Astrocyte of the hippocampus (primary cell): ENCODE measurements at regions not wholly inside any gene's neighbourhood (a gene's known extent, or its start where the extent isn't known, plus 50 kb on each side); places are given as distances from the start of the nearest gene placed in this dataset.
"Not testable (repeated sequence)": the region's sequence is repeated elsewhere in the genome, so short reads cannot be mapped to it uniquely, and the experiment has no call there.

Experiments used
- DNase-seq: peaks from one replicate; pipeline ENCODE4 v3.0.0; 2011; ENCODE audit warnings: low read depth, low spot score

DNA sequence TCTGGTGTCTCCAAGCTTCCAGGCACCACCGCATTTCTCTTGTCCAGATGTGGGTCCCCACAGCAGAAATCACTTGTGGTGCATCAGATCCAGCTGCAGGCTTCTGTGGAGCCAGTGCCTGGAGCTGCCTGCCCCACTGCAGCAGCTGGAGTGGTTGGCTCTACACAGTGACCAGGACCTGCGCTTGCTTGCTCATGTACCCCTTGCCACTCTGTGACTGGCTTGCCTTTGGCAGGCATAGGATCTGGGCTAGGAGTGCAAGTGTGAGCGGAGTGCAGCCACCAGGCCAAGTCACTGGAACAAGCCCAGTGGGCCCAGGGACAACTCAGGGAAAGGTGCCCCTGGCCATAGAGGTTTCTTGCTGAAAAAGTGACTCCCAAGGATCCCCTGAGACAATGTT is 1400.0 kb upstream of the ALCAM start:
- no peak for DNase-seq

DNA sequence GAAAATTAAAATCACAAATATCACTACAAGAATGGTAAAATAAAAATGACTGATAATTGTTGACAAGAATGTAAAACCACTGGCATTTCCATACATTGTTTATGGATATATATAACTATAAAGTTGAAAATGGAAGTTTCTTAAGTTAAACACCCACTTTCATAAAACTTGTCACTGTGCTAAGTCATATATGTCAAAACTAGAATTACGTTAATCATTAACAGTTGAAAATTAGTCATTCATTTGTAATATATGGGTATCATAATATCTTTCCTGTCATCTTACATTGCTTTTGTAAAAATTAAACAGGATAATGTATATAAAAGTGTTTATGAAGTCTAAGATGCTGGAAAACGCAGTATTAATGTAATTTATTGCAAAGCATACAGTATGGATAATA is 1398.6 kb upstream of the ALCAM start:
- DNase-seq: no peak

DNA sequence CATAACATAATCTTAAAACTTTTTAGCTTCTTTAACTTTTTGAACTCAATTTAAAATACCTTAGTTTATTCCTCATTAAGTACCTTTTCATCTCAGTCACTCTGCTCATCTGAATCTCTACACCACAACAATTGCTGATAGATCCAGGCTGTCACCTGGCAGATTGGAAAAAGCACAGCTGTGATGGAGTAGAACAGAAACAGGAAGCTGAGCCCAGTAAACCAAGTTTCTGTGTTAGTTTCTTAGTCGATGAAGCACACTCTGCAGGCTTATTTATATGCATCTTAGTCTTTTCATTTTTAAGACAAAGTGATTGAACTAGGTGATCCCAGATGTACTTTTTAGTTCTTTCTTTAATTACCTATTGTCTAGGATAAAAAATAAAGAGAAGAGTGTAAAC is 1398.0 kb upstream of the ALCAM start:
- DNase-seq: no peak

DNA sequence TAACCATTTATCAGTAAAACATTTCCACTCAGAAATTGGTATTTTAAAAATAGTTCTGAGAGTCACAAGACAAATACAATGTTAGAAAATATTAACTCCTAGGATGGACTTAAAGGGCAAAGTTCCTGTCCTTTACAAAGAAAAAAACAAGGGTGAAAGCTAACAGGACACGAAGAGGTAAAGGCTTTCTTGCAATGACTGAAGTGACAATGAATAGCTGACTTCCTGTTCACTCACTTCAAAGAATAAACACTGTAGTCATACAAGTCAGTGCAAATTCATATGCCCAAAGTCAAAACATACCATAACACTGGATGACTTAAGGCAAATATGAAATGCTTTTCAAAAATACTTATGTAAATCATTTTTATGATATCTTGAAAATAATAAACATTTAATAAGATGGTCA is 1389.8 kb upstream of the ALCAM start:
- DNase-seq: no peak

DNA sequence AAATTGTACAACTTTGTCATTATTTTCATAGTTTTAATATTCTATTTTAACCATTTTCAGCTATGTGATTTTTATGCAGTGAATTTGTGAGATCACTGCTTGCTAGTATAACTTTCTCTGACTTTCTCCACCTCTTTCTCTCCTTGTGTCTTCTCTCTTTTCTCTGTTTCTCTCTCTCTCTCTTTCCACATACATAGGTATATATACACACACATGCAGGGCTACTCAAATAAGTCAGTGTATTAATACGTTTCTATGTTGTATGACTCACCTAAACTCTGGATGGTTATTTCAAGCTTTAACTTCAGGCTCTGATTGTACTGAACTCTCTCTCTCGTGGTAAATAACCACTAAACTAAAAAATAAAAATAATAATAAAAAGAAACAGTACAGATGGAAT is 1389.3 kb upstream of the ALCAM start:
- no peak for DNase-seq

DNA sequence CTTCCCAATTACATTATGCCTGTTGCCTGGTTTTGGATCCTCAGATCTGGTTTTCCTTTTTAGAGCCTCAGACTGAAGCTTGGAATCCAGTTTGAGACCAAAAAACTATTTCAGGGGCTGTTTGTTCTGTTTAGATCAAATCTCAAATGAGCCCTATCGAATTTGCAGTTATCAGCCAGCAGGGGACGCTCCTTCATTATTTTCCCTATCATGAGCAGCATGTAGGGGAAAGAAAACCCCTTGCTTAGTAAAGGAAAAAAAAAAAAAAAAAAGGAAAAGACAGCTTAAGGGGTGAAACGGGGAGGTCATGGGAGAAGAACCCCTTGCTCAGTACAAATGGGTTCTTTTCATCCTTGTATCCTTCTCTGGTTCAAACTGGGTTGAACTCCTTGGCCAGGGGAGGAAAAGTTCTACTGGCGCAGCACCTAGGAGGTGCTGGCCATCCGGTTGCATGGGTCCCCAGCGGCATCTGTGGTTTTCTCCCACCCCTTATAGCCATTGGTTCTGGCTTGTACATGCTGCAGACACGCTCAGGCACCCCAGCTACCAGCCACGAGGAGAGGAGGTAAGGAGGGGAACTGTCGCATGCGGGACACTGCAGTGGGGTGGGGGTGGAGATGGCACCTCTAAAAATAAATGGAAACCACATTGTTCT is 1375.1 kb upstream of the ALCAM start:
- DNase-seq: peak; percentile 8

DNA sequence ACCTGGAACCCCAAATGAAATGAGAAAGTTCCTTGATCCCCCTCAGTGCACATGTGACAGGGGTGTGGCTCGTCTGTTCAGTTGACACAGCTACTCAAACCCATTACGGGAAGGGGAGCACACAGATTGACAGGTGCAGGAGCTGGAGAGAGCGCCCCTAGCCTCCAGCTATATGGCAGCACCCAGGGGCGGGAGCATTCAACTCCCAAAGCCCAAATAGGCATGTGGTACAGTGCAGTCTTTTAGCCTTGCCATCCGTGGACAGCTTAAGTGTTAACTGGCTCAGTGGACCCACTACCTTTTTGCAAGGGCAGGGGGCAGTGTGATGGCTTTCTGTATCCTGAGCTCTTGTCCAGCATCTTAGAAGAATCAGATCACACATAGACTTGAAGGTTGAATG is 1374.2 kb upstream of the ALCAM start:
- DNase-seq: no peak

DNA sequence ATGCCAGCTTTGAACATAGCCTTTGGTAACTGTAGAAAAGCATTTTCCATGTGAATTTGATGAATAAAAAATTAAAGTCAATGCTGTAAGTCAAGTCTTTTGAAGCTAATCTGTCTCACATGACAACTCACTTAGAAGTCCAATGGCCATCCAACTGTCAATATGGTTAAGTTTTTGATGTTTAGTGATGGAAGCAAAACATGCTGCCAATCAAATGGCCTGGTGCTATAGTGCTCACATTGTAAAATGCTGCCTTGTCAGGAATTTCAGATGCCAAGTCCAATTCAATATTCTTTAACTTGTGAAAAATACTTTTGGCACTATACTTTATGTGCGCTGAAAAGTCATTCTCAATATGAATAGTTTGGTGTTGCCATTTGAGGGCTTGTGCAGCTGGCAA is 1361.8 kb upstream of the ALCAM start:
- DNase-seq: no peak

DNA sequence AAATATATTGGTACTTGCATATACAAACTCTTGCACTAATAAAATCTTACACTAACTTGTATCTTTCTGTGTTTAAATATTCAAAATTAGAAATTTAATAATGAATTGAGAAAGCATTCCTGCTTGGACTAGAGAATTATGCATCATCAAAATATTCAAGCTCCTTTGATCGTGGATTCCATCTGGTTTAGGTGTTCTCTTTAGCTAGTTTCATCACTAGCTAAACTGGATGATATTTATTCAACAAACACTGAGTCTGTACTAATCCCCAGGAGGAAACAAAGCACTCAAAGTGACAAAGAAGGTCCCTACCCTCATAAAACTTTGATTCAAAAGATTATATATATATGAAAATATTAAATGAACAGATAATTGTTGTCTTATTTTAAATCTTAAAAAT is 1360.9 kb upstream of the ALCAM start:
- no peak for DNase-seq

DNA sequence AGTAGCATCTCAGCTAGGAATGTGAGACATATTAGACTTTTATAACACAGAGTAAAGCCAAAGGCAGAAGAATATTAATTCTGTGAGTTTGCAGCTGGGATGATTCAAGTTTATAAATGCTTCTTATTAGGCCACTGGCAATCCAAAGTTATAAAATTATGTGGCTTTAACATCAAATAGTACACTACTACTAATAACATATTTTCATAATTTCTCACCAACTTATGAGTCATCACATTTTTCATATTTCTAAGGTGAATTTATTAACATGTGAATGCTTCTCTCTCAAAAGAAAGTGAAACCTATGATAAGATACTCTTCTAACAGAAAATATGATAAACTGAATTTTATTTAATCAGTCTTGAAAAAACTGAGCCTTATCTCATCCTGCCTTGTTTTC is 1348.2 kb upstream of the ALCAM start:
- DNase-seq: no peak

DNA sequence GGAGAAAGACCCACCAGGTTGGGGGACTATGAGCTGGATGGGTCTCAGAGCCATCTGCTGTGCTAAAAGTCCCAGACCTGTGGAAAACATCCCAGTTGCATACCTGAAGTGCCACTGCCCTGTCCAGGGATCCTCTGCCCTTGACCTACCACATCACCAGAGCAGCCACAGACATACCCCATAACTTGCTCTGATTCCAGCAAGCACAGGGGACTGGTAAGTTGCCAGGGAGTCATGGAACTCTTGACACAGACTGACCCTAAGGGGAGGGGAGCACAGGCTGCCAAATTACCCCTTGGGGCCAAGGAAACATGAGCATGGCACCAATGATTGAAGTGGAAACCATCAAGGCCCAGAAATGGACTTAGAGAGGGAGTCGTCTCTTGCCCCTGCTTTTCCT is 1335.1 kb upstream of the ALCAM start:
- no peak for DNase-seq

DNA sequence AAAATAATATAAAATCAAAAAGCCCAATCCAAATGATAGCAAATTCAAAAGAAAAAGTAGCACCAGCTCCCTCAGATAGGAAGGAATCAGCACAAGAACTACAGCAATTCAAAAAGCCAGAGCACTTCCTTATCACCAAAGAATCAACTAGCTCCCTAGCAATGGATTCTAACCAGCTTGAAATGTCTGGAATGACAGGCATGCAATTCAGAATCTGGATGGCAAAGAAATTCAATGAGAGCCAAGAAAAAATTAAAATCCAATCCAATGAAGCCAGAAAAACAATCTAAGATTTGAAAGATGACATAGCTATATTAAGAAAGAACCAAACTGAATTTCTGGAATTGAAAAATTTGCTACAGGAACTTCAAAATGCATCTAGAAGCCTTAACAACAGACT is 1334.4 kb upstream of the ALCAM start:
- DNase-seq: peak; percentile 21

DNA sequence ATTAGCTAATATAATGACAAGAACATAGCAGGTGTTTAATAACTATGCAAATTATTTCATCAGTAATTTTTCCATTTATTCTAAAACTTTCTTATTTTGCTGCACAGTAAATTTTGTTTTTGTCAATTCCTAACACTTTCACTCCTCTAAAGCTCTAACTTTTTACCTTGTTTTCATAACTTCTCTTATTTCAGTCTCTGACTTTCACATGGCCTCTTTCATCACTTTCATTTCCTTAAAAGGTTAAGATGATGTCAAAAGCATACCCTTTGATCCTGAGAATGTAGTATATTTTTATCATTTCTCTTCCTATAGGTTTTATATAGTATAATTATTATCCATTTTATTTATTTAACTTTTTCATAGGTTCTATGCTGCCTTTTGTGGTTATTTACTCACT is 1325.8 kb upstream of the ALCAM start:
- no peak for DNase-seq

DNA sequence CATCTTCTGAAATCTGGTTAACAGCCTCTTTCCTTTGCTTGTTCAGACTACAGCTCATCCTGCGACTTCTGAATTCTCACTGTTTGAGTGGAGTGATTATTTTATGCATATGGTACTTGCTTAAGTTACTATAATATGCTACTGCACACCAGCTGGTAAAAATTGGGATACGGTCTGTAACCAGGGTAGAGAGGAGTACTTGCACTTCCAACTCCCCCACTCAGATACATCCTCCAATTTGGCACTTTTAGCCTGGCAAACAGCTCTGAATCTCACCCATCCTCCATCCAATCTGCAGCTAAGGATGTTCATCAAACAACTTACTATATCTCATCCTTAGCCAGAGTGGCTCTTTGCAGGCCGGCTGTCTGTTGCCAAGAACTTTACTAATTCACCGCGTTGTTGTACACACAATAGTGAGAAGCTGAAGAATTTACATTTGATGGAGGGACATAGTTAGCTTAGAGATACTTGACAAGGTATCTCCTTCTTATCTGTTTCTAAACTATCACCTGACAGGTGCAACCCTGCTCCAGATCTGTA is 1323.6 kb upstream of the ALCAM start:
- not testable (repeated sequence) for DNase-seq

DNA sequence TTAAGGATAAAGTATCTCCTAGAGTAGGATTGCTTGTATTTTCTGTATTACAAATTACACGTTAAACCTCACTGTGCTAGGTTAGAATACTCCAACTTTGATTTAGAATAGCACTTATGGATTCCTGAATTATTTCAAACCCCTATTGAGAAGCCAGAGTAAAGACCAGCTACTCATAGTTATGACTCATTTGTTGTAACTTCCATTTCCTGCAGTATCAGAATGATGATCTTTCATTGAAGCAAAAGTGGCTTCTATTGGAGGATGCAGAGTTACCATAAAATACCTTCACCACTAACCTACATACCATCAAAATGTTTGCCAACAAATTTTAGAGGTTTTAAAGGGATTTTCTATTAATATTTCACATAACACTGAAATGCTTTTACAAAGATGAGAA is 1322.7 kb upstream of the ALCAM start:
- DNase-seq: no peak

DNA sequence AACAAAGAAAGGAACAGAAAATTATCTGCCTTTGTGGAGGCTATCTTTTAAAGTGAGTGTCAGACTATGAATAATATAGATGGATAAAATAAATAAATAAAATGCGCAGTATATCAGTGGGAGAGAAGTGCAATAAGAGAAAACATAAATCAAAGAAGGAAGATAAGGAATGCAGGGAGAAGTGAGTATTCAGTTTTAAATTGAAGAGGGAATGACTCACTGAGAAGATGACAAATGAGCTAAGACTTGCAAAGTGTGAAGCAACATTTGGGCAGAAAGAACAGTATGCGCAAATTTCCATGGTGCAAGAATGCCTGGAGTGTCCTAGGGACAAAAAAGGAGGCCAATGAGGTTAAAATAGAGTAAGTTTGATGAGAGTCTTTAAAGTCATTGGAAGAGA is 1300.1 kb upstream of the ALCAM start:
- DNase-seq: peak; percentile 2

DNA sequence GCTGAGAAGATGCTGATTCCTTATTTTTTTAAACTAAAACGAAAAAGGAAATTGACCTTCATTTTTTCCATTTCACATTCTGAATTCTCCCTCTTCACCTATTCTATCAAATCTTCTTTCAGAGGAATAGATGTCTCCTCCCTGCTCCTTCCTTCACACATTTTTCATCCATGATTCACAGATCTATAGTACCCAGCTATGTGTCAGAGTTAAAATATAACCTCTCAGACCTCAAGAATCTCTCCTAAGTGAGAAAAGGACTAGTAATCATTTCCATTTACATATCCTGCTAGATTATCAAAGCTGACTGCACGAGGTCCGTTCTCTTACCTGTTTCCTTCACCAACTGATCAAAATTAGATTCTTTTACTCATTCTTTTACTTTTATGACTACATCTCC is 1297.6 kb upstream of the ALCAM start:
- peak; percentile 1 for DNase-seq

DNA sequence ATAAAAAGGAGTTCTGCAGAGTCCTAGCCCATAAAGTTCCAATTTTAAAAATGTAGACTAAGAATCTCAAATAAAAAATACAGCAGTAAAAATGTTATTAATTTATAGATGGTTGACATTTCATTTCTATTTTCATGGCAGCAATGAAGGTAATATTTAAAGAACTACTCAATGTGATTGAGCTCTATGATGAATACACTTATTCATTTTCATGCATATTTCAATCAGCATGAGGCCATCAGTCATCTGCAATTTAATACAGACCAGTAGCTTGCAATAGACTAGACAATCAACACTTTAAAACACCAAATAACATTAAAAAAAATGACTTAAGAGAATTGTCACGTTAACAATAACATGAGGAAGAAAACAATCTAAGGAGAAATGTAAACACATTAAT is 1295.8 kb upstream of the ALCAM start:
- DNase-seq: no peak

DNA sequence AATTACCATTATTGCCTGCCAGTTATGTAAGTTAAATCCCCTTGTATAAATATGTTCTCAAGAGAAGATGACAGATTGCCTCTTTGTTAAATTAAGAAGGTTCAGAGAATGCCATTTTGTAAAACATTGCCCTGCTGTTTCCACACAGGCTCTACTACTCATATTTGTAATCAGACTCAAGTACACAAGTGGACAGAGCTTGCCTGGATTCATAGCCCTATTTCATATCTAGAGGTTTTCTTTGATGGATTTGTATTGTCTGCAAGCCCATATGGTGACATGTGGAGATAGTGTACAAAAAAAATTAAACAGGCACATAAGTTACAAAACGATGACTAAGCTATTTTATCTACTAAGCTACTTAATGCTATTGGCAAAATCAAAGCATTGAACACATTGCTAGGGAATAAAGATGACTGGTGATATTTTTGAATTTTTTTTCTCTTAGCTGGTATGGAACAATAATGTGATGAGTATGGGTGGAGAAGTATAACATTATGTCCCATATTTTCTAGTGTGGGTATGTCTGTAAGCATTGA is 1286.6 kb upstream of the ALCAM start:
- DNase-seq: no peak

DNA sequence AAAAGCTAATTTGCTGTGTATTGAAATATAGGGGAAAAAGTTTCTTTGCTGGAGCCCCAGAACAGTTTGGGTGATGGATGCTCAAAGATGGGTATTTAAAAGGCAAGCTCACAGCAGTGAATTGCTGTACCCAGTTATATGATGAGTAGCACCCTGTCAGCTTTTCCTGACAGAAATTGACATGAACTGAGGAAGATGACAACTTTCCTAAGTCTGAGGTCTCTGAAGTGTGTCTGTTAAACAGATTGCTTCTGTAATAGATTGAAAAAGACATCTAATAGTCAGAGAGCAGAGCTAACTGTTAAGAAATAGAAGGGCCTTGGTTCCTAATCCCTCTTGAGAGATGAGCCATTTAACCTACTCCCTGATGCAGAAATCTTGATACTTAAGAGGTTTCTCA is 1278.0 kb upstream of the ALCAM start:
- DNase-seq: no peak

DNA sequence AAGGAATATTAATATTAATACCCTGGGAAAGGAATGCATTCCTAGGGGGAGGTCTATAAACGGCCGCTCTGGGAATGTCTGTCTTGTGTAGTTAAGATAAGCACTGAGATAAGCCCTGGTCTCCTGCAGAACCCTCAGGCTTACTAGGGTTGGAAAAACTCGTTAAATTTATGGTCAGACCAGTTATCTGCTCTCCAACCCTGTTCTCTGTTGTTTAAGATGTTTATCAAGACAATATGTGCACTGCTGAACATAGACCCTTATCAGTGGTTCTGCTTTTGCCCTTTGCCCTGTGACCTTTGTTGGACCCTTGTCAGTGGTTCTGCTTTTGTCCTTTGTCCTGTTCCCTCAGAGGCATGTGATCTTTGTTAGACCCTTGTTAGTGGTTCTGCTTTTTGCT is 1276.7 kb upstream of the ALCAM start:
- DNase-seq: not testable (repeated sequence)

DNA sequence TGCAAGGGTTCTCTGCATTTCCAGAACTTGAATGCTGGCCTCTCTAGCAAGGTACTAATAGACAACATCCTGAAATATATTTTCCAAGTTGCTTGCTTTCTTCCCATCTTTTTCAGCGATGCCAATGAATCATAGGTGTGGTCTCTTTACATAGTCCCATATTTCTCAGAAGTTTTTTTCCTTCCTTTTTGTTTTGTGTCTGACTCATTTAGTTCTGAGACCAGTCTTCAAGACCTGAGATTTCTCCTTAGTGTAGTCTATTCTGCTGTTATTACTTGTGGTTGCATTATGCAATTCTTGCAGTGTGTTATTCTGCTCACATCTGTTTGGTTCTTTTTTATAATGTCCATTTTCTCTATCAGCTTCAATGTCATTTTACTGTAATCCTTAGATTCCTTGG is 1265.0 kb upstream of the ALCAM start:
- no peak for DNase-seq

DNA sequence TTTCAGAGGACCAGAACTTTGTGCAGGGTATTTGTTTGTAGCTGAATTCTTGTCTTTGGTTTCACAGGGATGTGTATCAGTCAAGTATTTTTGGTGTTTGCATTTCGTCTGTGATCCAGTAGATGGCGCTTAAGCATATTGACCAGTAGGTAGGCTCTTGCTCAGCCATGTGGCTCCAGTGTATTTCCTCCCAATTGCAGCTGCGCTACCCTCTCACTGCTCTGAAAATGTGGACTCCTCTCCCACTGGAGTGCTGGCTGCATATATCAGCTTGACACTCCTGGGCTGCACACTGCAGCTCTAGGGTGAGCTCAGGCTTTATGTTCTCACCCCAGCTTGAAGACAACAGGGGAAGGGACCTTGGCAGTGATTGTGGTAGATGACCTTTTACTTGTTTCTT is 1264.3 kb upstream of the ALCAM start:
- DNase-seq: peak; percentile 52

DNA sequence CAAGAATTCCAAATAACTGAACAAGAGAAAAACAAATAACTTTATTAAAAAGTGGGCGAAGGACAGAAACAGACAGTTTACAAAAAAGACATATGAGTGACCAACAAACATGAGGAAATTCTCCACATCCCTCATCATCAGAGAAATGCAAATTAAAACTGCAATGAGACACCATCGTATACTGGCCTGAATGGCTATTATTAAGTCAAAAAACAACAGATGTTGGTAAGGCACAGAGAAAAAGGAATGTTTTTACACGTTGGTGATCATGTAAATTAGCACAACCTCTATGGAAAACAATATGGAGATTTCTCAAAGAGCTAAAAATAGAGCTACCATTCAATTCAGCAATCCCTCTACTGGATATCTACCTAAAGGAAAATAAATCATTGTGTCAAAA is 1260.4 kb upstream of the ALCAM start:
- DNase-seq: no peak
